Umbilical cord (tissue), 1 donor: ENCODE measurements at regions not wholly inside any gene's neighbourhood (a gene's known extent, or its start where the extent isn't known, plus 50 kb on each side); places are given as distances from the start of the nearest gene placed in this dataset.
"Not testable (repeated sequence)": the region's sequence is repeated elsewhere in the genome, so short reads cannot be mapped to it uniquely, and the experiment has no call there.

Experiments used
- DNase-seq: peaks from one replicate; pipeline ENCODE4 v3.0.0-alpha.2; 2015; ENCODE audit warnings: low spot score

DNA sequence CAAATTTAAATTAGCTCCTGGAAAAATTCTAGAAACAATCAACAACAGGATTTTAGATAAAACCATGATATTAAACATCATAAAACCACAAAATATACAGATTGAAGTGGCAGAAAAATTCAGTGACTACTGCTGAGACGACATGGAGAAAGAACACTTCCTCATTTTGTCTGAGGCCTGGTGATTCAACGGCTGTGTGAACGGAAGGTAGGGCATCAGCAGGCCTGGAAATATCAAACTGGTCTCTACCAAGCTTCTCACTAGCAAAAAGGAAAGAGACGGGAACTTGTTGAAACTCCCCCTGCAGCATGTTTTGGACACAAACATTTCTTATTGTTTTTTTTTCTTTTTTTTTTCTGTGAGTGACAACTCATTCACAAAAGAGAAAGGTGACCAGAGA lies 58.0 kb upstream of the AHI1 start:
- DNase-seq: no peak

DNA sequence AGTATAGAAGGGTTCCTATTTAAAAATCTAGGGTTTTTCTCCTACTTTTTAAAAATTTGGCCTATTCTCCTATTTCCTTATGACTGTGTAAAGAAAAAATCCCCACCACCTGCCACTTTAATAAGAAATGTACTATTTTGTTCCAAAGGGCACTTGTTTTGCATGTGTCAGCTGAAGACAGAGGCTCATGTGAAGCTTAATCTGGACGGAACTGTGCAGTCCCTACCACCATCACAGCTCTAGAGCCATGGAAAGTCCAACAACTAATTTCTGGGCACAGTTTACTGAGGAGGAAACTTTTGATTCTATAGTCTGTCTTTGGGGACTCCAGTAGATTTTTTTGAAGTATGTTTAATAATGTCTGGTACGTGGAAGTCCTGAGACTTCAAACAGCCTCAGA lies 60.0 kb upstream of the AHI1 start:
- no peak for DNase-seq

DNA sequence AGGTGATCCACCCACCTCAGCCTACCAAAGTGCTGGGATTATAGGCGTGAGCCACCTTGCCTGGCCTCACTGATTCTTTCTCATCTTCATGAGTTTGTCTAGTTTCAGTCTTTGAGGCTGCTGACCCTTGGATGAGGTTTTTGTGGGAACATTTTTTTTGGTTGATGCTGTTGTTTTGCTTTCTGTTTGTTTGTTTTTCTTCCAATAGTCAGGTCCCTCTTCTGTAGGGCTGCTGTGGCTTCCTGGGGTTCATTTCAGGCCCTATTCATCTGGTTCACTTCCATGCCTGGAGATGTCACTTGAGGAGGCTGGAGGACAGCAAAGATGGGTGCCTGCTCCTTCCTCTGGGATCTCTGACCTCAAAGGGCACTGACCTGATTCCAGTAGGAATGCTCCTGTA lies 68.1 kb upstream of the AHI1 start:
- DNase-seq: not testable (repeated sequence)

DNA sequence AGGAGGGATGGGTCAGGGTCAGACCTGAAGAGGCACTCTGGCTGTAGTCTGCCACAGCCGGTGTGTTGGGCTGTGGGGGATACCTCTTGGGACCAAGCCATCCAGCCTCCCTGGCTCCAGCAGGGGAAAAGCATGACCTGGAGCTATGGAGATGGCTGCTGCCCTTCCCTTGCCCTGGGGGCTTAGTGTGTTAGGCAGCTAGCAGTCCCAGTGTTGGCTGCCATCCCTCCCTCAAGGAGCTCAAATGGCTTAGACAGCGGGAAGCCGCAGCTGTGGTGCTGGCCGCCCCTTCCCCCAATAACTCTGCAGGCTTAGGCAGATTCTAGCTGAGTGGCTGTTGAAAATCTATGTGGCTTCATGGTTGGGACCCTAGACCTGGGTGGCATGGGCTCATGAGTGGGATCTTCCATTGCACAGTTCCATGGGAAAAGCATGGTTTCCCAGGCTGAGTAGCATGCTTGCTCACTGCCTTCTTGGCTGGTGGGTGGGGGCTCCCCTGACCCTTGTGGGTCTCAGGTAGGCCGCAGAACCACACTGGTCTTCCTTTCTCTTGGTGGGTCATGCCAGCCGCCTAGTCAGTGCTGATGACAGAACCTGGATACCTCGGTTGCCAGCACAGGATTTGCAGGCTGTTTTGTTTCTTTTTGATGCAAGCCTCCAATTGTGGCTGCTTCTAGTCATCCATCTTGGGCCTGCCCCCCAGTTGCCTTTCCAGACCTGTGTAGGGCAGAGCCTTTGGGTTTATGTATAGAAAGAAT lies 69.0 kb upstream of the AHI1 start:
- no peak for DNase-seq

DNA sequence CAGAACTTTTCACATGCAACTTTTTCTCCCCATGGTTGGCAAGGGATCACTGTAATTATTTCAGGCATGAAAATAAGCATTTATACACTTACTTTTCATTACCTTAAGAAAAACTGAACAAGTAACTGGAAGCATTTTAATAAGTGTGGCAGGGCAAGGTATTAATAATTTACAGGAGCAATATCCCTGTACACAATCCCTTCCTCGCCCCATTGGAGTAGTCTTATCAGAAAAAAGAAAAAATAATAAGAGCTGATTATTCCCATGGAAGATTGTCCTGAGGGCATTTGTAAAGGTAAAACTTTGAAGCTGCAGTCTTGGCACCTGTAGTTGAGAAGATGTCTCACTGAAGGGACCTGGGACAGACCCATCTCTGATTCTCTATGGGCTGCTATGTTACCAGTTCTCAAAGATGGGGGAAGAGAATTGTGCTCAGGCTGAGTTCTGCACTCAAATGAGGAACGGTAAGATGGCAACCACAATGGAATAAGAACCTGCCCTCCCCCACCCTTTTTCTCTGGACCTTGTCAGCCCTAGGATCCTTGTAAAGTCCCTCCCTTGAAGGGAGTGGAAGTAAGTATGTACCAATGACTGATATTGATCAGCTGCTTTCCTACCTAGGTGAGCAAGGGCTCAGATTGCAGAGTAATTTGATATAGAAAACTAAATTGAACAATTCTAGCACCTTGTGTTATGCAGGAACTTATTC lies 70.0 kb upstream of the AHI1 start:
- DNase-seq: no peak

DNA sequence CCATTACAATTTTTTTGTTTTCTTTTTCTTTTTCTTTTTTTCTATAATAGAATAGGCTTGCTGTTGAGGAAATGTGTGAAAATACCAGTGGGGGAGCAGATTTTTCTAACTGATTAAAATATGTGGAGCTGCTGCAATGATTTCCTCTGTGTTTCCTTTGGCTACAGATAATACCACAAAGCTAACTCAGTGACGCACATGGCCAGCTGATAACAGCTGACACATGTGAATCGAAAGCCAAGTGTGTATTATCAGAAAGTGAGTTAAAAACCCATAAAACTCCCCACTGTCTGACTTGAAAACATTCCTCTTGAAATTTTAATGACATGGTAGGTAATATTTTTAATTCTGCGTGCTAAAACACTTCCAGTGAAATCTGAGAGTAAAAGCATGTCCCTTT lies 70.8 kb upstream of the AHI1 start:
- DNase-seq: peak; percentile 91

DNA sequence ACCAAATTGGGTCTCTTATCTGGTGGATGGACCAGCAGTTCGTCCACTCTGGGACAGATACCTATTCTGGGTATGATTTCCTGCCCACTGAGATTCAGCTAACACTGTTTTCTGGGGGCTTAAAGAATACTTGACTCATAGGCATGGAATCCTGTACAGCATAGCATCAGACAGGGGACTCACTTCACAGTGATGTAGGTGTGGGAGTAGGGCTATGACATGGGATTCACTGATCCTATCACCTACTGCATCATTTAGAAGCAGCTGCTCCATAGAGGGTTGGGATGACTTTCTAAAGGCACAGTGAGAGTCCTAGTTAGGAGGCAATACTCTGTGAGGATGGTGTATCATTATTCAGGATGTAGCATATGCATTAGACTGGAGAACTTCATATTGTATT lies 74.5 kb upstream of the AHI1 start:
- DNase-seq: no peak

DNA sequence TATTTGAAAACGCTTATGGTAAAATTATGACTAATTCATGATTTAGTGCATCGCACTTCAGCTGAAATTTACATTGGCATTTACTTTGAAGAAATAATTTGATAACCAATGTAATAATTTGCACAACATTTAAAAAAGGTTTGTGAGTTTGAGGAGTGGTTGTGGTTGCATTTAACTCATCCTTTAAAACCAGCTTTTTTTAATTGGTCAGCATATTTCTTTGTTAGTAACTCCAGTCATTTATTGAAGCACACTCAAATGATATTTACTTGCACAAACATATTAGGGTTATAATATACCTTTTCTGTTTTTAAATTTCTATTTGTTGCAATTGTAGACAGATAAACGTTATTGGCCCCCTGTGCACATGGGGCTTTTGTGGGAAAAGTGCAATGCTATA lies 78.1 kb upstream of the AHI1 start:
- no peak for DNase-seq

DNA sequence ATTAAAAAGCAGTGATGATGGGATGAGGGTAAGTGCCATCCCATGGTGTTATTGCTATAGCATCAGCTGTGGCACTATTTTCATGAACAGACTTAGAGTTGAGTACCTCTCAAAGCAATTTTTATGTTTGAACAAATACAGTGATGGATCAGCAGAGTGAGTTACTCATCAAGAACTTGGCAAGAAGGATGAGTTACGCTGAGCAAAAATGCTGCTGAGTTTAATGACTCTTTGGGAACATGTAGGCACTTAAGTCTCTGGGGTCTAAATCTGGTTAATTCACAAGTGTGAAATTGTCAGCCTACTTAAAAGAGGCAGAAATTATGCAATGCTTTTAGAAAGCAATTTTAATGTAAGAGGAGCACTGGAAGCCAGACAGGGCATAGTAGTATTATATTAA lies 78.5 kb upstream of the AHI1 start:
- peak; percentile 19 for DNase-seq

DNA sequence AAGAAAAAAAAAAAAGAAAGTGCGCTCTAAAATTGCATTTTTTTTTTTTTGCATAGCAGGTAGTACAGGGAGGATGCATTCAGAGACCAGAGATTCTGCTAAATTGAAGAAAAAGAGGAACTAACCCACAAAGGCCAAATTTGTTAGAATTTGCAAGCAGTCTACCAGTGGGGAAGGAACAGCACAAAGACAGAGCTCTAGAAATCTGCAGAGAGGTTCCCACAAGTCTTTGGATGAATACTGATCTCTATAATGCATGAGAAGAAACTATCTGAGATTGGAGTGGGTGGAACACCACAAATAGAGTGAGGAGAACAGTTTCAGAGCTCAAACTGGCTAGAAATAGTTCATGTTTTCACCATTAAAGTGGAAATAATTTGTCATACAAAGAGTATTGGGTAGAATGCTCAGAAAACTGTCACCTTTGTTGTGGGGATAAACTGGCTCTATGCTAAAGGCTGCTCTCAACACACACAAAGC lies 79.6 kb upstream of the AHI1 start:
- DNase-seq: no peak

DNA sequence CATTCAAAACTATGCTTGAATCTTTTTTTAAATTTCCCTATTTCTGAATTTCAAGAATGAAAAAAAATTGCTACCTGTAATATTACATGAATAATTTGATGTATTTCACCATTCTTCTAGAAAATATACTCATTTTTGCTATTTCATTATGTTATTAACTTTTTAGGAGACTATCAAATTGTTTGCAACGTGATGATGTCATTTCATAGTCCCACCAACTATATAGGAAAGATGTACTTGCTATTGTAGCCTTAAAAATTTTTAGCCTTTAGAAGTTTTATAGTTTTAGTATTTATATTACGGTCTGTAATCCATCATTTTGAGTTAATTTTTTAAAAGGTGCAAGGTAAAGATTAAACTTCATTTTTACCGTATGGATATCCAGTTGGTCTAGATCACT lies 81.4 kb upstream of the AHI1 start:
- no peak for DNase-seq

DNA sequence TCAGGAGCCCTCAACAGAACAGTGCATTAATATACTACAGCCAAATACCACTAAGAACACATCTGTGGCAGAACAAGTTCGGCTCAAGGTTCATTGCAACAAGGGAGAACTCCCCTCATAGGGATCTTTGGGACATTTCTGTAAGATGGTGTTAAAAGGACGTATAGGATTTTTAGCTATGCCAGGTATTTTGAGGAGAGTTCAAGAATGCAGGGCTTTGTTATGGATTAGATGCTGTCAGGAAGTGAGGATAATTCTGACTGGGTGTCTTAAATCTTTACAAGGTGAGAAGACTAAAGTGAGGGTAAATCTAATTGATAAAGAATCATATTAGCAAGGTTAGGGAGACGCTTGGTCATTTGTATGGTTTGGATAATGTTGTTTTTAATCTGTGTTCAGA lies 83.7 kb upstream of the AHI1 start:
- no peak for DNase-seq

DNA sequence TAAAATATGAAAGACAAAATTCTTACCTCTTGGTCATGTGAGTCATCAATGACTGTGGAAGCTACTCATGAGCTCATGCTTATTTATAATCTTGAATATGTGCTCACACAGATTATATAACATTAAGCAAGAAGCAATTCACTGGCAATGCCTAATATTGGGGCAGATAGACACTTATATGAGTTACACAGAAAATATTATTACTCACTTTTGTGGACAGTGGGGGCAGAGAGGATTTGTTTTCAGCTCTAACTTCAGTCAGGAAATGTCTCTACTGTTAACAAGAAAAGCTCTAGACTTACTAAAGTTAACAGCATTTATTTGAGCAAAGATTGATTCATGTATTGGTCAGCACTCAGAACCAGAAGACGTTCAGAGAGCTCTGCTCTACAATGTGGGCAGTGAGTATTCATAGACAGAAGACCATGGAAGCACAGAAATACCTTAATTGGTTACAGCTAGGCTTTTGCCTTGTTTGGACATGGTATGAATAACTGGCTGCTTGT lies 85.8 kb upstream of the AHI1 start:
- no peak for DNase-seq

DNA sequence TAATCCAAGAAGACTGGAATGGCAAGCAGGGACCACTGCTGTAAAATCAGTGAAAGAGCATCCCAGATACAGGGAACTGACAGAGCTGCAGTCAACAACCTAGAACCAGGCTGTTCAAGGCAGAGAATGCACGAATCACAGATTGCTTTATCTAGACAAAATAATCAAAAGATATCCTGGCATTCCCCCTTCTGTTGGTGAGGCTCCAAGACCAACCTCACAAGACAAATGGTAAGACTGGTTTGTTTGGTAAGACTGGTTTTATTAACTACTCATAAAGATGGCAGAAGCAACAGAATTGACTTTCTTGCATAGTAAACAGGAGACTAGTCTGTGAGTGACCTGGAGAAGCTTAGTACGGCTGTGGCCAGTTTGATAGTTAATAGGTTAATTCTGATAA lies 88.8 kb upstream of the AHI1 start:
- no peak for DNase-seq

DNA sequence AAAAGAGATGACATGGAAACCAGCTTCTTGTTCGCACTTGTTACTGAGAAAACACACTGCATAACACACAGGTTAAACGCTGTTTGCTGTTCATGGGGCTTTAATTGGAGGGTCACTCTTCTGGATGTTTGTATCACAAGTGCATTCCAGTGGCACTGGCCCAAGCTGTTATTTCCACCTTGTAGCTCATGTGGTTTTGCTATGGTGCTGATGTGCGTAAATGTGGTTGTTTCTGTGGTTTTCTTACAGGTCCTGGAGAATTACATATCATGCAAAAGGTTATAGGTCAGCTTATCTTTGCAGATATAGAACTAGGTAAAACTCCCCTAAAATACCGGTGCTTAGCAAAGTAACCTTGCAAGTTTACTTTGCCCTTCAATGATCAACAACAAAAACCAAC lies 89.3 kb upstream of the AHI1 start:
- DNase-seq: no peak

DNA sequence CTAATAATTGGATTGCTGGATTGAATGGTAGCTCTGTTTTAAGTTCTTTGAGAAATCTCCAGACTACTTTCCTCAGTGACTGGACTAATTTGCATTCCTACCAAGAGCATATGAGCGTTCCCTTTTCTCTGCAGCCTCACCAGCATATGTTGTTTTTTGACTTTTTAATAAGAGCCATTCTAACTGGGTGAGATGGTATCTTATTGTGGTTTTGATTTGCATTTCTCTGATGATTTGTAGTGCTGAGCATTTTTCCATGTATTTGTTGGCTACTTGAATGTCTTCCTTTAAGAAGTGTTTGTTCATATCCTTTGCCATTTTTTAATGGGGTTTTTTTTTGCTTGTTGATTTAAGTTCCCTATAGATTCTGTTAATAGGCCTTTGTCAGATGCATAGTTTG lies 94.7 kb upstream of the AHI1 start:
- DNase-seq: no peak

DNA sequence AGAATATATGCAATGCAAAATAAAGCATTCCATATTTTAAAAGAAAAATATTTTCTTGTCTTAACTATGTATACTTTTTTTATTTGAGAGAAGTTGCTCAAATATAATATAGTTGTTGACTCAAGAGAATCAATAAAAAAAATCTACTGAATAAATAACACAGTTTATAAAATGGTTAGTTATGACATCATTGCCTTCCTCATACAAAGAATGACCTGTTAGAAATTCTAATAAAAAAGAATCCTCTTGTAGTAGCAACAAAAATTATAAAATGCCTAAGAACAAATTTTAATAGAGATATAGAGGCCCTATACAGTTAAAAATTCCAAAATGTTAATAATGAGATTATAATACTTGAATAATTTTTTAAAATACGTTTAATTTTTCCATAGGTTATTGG lies 96.5 kb upstream of the AHI1 start:
- no peak for DNase-seq

DNA sequence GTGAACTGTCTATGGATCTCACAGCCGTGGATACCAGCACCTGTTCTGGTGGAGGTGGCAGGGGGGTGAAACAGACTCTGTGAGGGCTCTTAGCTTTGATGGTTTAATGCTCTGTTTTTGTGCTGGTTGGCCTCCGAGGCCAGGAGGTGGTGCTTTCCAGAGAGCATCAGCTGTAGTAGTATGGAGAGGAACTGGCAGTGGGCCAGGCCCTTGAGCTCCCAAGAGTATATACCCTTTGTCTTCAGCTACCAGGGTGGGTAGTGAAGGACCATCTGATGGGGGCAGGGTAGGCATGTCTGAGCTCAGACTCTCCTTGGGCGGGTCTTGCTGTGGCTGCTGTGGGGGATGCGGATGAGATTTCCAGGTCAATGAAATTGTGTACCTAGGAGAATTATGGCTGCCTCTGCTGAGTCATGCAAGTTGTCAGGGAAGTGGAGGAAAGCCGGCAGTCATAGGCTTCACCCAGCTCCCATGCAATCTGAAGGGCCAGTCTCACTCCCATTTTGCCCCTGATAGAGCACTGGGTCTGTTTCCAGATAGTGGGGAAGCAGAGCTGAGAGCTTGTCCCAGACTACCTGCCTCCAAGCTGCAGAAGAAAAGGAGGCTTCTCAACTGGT lies 102.7 kb upstream of the AHI1 start:
- DNase-seq: no peak

DNA sequence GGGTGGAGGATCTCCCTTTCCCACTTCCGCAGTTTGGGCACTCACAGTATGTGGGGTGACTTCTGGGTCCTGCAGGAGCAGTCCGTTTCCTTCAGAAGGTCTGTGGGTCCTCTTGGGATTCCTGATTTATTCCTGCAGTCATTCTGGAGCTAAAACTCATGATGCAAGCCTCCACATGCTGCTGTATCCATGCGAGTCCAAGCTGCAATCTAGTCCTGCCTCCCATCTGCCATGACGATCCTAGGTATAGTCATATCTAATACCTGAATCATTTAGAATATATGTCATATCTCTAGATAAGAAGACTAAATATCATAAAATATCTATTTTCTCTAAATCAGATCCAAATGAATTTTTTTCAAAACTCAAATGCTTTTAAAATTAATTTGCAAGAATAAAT lies 103.4 kb upstream of the AHI1 start:
- no peak for DNase-seq

DNA sequence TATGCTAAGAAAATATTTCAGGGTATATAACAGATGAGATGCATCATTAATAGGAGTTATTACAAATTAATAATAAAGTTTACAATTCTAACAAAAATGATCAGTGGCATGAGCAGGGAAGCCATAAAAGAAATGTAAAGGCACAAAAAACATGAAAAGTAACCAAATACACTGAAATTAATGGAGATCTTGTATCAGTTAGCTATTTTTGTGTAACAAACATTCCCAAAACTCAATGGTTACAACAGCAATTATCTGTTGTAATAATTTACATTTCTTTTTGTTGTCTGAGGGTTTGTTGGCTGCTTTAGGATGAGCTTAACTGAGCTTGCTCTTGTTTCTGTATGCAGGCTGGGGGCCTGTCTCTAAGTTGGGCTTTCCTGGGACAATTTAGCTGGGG lies 104.3 kb upstream of the AHI1 start:
- no peak for DNase-seq

DNA sequence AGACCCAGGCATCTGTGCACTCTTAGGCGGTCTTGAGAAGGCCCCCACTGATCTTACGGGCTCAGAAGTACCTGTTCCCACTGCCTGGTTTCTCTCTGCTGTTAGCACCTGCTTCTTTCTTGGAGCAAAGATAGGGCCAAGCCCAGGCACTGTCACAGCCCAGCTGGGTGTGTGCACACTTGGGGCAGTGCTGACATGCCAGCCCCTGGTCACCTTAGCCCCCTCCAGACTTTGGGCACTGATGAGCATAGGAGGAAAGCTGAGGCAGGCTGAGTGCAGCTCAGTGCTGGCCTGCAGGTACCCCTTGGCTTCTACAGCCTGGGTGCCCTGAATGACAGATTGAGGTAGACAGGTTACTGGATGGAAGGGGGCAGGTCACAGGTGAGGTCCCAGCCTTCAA lies 105.7 kb upstream of the AHI1 start:
- no peak for DNase-seq

DNA sequence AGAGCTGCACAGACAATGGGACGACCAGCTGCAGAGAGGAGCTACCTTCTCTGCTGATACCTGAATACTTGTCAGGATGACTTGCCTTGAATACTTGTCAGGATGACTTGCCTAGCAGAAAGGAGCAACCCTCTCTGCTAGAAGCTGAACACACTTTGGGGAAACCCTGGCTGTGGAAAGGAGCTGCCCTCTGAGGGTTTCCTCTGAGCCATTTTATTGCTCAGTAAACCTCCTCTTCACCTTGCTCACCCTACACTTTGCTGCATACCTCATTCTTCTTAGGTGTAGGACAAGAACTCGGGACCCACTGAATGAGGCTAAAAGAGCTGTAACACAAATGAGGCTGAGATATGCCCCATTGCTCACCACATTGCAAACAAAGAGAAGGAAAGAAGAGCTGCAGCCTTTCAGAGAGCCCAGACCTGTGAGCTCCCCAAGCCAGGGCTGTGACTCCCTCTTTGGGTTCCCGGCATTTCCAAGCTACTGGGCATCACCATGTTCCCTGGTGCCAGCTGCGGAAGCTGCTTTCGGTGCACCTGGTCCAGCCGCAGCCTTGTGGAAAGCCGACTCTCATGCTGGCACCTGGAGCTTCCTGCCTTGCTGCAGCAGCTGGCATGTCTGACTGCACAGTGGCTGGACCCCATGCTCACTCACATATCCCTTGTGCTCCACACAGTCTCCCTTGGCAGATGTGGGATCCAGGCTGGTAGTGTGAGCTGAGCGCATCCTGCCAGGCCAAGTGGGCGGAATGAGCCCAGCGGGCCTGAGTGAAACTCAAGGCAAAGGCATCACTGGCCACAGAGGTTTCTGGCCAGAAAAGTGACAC lies 106.7 kb upstream of the AHI1 start:
- no peak for DNase-seq
